GM21447 (cell line): ENCODE measurements at regions not wholly inside any gene's neighbourhood (a gene's known extent, or its start where the extent isn't known, plus 50 kb on each side); places are given as distances from the start of the nearest gene placed in this dataset.

Experiments
- ATAC-seq: cut with Tn5 transposase; IDR thresholded peaks from one replicate; pipeline ENCODE4 v1.9.1; 2021; ENCODE audit not compliant: unreplicated experiment

GRCh38 chr5:128591598-128592455 is 53.8 kb upstream of the FBN2 start:
- no peak for ATAC-seq

- ATAC-seq: no peak
Observed at GRCh38 chr5:128596071-128596470, 58.0 kb upstream of the FBN2 start.

- ATAC-seq: no peak
Observed at GRCh38 chr5:128597156-128597555, 59.1 kb upstream of the FBN2 start.

- ATAC-seq: no peak
Observed at GRCh38 chr5:128613128-128613527, 75.1 kb upstream of the FBN2 start.

GRCh38 chr5:128613766-128614165 is 75.7 kb upstream of the FBN2 start:
- ATAC-seq: no peak

GRCh38 chr5:128615578-128615977 is 77.5 kb upstream of the FBN2 start:
- ATAC-seq: no peak

- no peak for ATAC-seq
Observed at GRCh38 chr5:128626536-128627090, 88.6 kb upstream of the FBN2 start.

- ATAC-seq: no peak
Observed at GRCh38 chr5:128627939-128628338, 89.9 kb upstream of the FBN2 start.

GRCh38 chr5:128629157-128629556 is 91.1 kb upstream of the FBN2 start:
- ATAC-seq: no peak

- ATAC-seq: no peak
Observed at GRCh38 chr5:128630121-128630520, 92.1 kb upstream of the FBN2 start.

- ATAC-seq: no peak
Observed at GRCh38 chr5:128631771-128632170, 93.7 kb upstream of the FBN2 start.

- ATAC-seq: no peak
Observed at GRCh38 chr5:128632264-128632663, 94.2 kb upstream of the FBN2 start.

GRCh38 chr5:128633901-128634300 is 95.9 kb upstream of the FBN2 start:
- ATAC-seq: no peak

GRCh38 chr5:128635379-128635778 is 97.3 kb upstream of the FBN2 start:
- ATAC-seq: no peak

- ATAC-seq: no peak
Observed at GRCh38 chr5:128636361-128636760, 98.3 kb upstream of the FBN2 start.

- ATAC-seq: no peak
Observed at GRCh38 chr5:128637031-128637430, 99.0 kb upstream of the FBN2 start.

- ATAC-seq: no peak
Observed at GRCh38 chr5:128641861-128642260, 103.8 kb upstream of the FBN2 start.

- ATAC-seq: no peak
Observed at GRCh38 chr5:128644863-128645262, 106.8 kb upstream of the FBN2 start.

GRCh38 chr5:128645581-128645980 is 107.5 kb upstream of the FBN2 start:
- ATAC-seq: no peak

GRCh38 chr5:128646176-128646575 is 108.1 kb upstream of the FBN2 start:
- no peak for ATAC-seq

- ATAC-seq: no peak
Observed at GRCh38 chr5:128649192-128649591, 111.1 kb upstream of the FBN2 start.

- no peak for ATAC-seq
Observed at GRCh38 chr5:128662997-128663396, 125.0 kb upstream of the FBN2 start.
